ENCODE measurements at regions not wholly inside any gene's neighbourhood (a gene's known extent, or its start where the extent isn't known, plus 50 kb on each side); places are given as distances from the start of the nearest gene placed in this dataset.

DNA sequence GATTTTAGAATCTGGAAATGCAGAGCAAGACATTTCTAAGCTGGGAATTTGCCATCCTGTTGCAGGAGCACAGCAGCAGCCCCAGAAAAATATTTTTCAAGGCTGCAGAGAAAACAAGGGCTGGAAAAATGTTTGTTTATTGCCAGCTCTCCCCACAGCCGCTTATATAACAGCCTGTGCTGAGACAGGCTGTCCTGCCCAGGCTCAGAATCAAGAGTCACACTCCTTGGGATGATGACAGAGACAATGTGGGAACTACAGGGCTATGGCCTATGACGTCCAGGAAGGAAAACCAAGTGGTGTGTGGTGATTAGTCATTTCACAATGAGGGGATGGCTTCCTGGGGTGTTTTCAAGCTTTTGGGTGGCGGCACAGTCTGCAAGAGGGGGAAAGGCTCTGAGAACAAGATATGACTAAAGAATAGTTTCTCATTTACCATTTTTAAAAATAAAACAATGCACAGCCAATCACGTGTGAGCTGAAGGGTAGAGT is 136.3 kb upstream of the SERP2 start:
- H3K4me1 ChIP-seq (ENCODE audit: control insufficient read depth, insufficient read depth, low read length) = peaks cover 17% of the 10 kb centered on the region
- H3K4me3 ChIP-seq (ENCODE audit: low read length) = no peak overlapping the region
- H3K27me3 ChIP-seq (ENCODE audit: control insufficient read depth, insufficient read depth, low read length) = no peaks in the 10 kb centered on the region
- peak overlapping the region; percentile 89 for H3K27ac ChIP-seq (ENCODE audit: low read length)
- DNase-seq = peak; percentile 90
- H3K36me3 ChIP-seq (ENCODE audit: control insufficient read depth, insufficient read depth, low read length) = no peaks in the 10 kb centered on the region
- WGBS (ENCODE audit: insufficient coverage) = no CpG with 5 or more reads among the region's 4 CpGs
- H3K9me3 ChIP-seq (replicated peaks; ENCODE audit: control insufficient read depth, low read depth, low read length) = no peaks in the 10 kb centered on the region

DNA sequence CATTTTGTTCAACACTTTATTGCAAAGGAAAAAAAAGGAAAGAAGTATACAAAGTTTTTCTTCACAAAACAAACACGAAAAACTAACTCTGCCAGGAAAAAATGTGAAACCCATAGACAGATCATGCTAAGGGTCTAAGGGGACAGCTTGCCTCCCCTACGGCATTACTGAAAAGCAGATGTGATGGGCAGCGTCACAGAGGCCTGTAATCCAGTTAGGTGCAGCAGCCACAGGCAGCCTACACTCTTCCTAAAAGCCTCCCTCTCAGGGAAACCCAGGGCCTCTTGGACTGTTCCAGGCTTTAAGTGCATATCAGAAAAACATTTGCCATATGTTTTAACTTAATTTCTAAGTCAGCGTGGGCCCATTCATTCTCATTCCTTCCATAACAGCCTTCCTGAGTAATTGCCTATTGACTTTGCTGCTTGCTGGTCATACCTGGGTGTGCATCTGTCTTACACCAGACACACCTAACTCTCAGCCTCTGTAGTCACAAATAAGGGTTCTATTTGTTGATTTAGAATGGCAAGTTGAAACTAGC is 135.7 kb upstream of the SERP2 start:
- H3K36me3 ChIP-seq (ENCODE audit: control insufficient read depth, insufficient read depth, low read length) = no peaks in the 10 kb centered on the region
- no peaks in the 10 kb centered on the region for H3K27me3 ChIP-seq (ENCODE audit: control insufficient read depth, insufficient read depth, low read length)
- WGBS (ENCODE audit: insufficient coverage) = 20% methylated on average over 4 of the region's 4 CpGs
- H3K4me3 ChIP-seq (ENCODE audit: low read length) = no peak overlapping the region
- peak; percentile 96 for DNase-seq
- no peaks in the 10 kb centered on the region for H3K9me3 ChIP-seq (replicated peaks; ENCODE audit: control insufficient read depth, low read depth, low read length)
- peak overlapping the region; percentile 89 for H3K27ac ChIP-seq (ENCODE audit: low read length)
- peaks cover 16% of the 10 kb centered on the region for H3K4me1 ChIP-seq (ENCODE audit: control insufficient read depth, insufficient read depth, low read length)

DNA sequence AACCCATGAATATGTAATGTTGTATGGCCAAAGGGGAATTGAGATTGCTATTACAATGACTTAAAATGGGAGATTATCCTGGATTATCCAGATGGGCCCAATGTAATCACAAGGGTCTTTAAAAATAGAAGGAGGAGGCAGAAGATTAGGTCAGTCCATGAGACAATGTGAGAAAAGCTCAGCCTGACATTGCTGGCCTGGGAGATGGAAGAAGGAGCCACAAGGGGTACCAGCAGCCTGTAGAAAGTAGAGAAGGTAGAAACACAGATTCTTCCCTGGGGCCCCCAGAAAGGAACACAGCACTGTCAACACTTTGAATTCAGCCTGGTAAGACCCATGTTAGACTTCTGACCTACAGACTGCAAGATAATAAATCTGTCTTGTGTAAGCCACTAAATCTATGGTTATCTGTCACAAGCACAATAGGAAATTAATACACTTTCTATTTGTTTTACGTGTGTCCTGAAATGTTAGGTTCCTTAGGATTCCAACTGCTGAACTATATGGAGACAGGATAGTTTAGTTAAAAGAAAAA is 132.9 kb upstream of the SERP2 start:
- WGBS (ENCODE audit: insufficient coverage) = no CpG with 5 or more reads among the region's 1 CpG
- Histone ChIP-seq H3K4me3 (ENCODE audit: low read length) (no peak overlapping the region), H3K36me3 (ENCODE audit: control insufficient read depth, insufficient read depth, low read length) (no peaks in the 10 kb centered on the region), H3K27me3 (ENCODE audit: control insufficient read depth, insufficient read depth, low read length) (no peaks in the 10 kb centered on the region), H3K9me3 (replicated peaks; ENCODE audit: control insufficient read depth, low read depth, low read length) (no peaks in the 10 kb centered on the region), H3K27ac (ENCODE audit: low read length) (no peak overlapping the region), H3K4me1 (ENCODE audit: control insufficient read depth, insufficient read depth, low read length) (peaks cover 19% of the 10 kb centered on the region)
- DNase-seq = no peak

DNA sequence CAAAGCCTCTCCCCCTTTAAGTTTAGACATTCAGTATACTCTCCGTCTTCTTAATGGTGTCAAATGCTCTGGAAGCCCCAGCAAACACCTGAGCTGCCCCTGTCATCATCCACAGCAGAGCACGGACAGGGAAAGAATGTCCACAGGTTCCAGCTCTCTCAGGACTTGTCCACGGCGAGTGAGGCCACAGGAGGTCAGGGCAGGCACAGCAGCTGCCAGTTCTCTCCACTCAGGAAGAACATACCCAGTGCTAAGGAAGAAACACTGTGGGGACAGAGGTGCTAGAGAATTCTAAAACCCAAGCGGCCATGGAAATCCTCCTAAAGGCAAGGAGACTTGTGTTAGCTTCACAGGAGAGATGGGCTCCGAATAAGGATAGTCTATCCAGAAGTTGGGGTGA is 132.0 kb upstream of the SERP2 start:
- H3K9me3 ChIP-seq (replicated peaks; ENCODE audit: control insufficient read depth, low read depth, low read length) = no peaks in the 10 kb centered on the region
- DNase-seq = no peak
- H3K27me3 ChIP-seq (ENCODE audit: control insufficient read depth, insufficient read depth, low read length) = no peaks in the 10 kb centered on the region
- no peak overlapping the region for H3K27ac ChIP-seq (ENCODE audit: low read length)
- no peaks in the 10 kb centered on the region for H3K36me3 ChIP-seq (ENCODE audit: control insufficient read depth, insufficient read depth, low read length)
- peaks cover 13% of the 10 kb centered on the region for H3K4me1 ChIP-seq (ENCODE audit: control insufficient read depth, insufficient read depth, low read length)
- H3K4me3 ChIP-seq (ENCODE audit: low read length) = no peak overlapping the region
- WGBS (ENCODE audit: insufficient coverage) = 81% methylated on average over 6 of the region's 6 CpGs

DNA sequence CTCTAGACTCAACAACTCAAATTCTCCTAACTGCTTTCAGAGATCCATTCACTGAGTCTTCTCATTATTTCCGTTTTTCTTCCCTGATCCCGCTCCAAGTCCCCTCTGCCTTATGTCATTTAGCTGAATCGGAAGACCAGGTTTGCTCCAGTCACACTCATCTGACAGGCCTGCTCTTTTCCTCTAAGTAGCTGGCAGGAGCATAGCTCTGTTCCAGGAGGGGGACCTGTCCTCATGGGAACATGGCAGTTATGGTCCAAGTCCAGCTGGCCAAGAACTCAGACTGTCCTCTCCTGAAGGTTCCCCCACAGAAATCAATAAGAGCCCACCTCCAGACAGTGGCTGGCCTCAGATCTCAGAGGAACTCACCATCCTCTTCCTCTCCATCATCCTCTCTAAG is 130.9 kb upstream of the SERP2 start:
- H3K4me3 ChIP-seq (ENCODE audit: low read length) = no peak overlapping the region
- H3K36me3 ChIP-seq (ENCODE audit: control insufficient read depth, insufficient read depth, low read length) = no peaks in the 10 kb centered on the region
- H3K4me1 ChIP-seq (ENCODE audit: control insufficient read depth, insufficient read depth, low read length) = peaks cover 5% of the 10 kb centered on the region
- 83% methylated on average over 3 of the region's 3 CpGs for WGBS (ENCODE audit: insufficient coverage)
- no peaks in the 10 kb centered on the region for H3K9me3 ChIP-seq (replicated peaks; ENCODE audit: control insufficient read depth, low read depth, low read length)
- H3K27me3 ChIP-seq (ENCODE audit: control insufficient read depth, insufficient read depth, low read length) = no peaks in the 10 kb centered on the region
- DNase-seq = no peak
- peak overlapping the region; percentile 68 for H3K27ac ChIP-seq (ENCODE audit: low read length)

DNA sequence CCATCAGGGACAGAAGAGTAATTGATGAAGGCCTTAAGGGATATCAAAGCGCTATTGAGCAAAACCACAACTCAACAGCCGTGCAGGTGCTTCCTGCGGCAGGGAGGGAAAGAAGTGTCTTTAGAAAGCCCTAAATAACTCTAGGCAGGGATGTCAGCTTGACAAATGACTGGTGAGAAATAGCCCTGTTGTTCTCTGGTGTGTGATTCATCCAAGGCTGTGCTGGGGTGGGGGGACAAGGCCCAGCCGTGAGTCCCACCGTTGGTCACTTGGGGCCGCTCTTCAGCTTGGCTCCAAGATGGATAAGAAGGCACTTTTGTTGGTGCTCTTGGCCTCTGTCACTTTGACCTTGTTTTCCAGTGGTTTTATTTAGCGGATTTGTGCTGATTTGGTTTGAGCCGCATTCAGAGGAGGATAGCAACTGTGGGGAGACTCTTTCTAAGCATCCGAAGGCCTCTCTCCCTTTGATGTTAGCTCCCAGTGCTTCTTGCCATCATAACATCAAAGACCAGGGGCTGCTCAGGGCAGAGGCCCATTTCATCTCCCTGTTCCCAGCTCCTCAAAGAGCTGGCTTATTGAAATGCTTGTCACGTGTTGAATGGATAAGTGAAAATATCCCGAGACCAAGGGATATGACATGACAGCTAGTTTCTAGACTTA is 130.3 kb upstream of the SERP2 start:
- Histone ChIP-seq H3K9me3 (replicated peaks; ENCODE audit: control insufficient read depth, low read depth, low read length) (no peaks in the 10 kb centered on the region), H3K4me1 (ENCODE audit: control insufficient read depth, insufficient read depth, low read length) (peaks cover 3% of the 10 kb centered on the region), H3K27ac (ENCODE audit: low read length) (peak overlapping the region; percentile 68), H3K4me3 (ENCODE audit: low read length) (no peak overlapping the region), H3K36me3 (ENCODE audit: control insufficient read depth, insufficient read depth, low read length) (no peaks in the 10 kb centered on the region), H3K27me3 (ENCODE audit: control insufficient read depth, insufficient read depth, low read length) (no peaks in the 10 kb centered on the region)
- 56% methylated on average over 5 of the region's 11 CpGs for WGBS (ENCODE audit: insufficient coverage)
- peak; percentile 43 for DNase-seq

DNA sequence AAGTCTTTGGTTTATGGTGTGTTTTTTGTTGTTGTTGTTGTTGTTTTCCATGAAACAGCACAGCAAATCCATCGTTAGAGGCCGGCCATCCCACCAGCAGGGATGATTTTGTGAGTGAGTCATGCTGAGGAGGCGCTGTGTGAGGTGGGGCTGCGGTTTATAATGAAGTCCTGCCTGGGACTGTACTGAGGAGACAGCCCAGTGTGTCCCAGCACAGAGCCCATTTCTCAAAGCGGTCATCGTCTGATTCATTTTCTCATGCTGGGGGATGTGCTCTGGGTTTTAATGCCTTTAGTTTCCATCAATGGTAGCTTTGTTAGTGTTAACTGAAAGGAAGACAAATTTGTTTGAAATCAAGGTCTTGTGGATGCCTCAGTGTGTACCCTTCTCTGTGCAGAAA is 129.3 kb upstream of the SERP2 start:
- 82% methylated on average over 6 of the region's 6 CpGs for WGBS (ENCODE audit: insufficient coverage)
- no peak overlapping the region for H3K4me3 ChIP-seq (ENCODE audit: low read length)
- H3K4me1 ChIP-seq (ENCODE audit: control insufficient read depth, insufficient read depth, low read length) = peaks cover 3% of the 10 kb centered on the region
- no peaks in the 10 kb centered on the region for H3K9me3 ChIP-seq (replicated peaks; ENCODE audit: control insufficient read depth, low read depth, low read length)
- no peaks in the 10 kb centered on the region for H3K27me3 ChIP-seq (ENCODE audit: control insufficient read depth, insufficient read depth, low read length)
- H3K36me3 ChIP-seq (ENCODE audit: control insufficient read depth, insufficient read depth, low read length) = no peaks in the 10 kb centered on the region
- DNase-seq = no peak
- H3K27ac ChIP-seq (ENCODE audit: low read length) = no peak overlapping the region

DNA sequence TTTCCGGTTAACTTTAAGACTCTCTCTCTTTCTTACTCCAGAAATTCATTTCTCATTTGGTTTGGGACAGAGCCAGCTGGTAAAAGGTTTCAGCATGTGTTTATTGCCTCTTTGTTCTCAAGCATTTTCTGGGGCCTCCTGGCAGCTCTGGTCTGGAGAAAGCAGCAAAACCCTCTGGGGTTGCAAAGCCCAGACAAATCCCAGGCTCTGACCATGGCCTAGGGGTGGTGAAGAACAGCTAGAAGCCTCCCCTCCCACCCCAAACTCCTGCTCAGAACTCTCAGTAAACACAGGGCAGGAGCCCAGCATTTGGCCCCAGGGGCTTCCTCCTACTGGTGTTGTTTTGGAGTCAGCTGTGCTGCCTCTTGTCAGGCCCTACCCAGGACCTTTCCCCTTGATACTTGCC is 124.2 kb upstream of the SERP2 start:
- H3K4me3 ChIP-seq (ENCODE audit: low read length) = no peak overlapping the region
- WGBS (ENCODE audit: insufficient coverage) = no CpG with 5 or more reads among the region's 1 CpG
- no peaks in the 10 kb centered on the region for H3K27me3 ChIP-seq (ENCODE audit: control insufficient read depth, insufficient read depth, low read length)
- peaks cover 10% of the 10 kb centered on the region for H3K4me1 ChIP-seq (ENCODE audit: control insufficient read depth, insufficient read depth, low read length)
- no peaks in the 10 kb centered on the region for H3K9me3 ChIP-seq (replicated peaks; ENCODE audit: control insufficient read depth, low read depth, low read length)
- peak; percentile 95 for DNase-seq
- H3K36me3 ChIP-seq (ENCODE audit: control insufficient read depth, insufficient read depth, low read length) = no peaks in the 10 kb centered on the region
- H3K27ac ChIP-seq (ENCODE audit: low read length) = peak overlapping the region; percentile 76

DNA sequence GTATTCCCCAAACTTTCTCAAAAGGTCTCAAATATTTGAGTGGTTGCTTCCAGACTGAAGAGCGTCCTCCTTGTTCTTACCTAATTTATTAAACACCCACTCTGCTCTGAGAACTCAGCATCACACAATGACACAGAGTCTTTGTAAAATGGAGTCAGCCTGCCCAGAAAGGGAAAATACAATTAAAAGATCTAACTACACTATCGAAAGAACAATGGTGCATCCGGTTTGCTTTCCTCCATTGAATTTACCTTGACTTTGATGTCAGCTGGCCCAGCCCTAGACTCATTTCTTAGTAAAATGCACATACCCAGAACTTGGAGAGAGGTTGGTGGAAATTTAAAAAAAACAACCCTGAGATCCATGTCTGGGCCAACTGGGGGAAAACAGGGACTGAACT is 120.7 kb upstream of the SERP2 start:
- Histone ChIP-seq H3K4me1 (ENCODE audit: control insufficient read depth, insufficient read depth, low read length) (peaks cover 16% of the 10 kb centered on the region), H3K4me3 (ENCODE audit: low read length) (no peak overlapping the region), H3K27me3 (ENCODE audit: control insufficient read depth, insufficient read depth, low read length) (no peaks in the 10 kb centered on the region), H3K9me3 (replicated peaks; ENCODE audit: control insufficient read depth, low read depth, low read length) (no peaks in the 10 kb centered on the region), H3K27ac (ENCODE audit: low read length) (peak overlapping the region; percentile 1), H3K36me3 (ENCODE audit: control insufficient read depth, insufficient read depth, low read length) (no peaks in the 10 kb centered on the region)
- 86% methylated on average over 1 of the region's 3 CpGs for WGBS (ENCODE audit: insufficient coverage)
- no peak for DNase-seq

DNA sequence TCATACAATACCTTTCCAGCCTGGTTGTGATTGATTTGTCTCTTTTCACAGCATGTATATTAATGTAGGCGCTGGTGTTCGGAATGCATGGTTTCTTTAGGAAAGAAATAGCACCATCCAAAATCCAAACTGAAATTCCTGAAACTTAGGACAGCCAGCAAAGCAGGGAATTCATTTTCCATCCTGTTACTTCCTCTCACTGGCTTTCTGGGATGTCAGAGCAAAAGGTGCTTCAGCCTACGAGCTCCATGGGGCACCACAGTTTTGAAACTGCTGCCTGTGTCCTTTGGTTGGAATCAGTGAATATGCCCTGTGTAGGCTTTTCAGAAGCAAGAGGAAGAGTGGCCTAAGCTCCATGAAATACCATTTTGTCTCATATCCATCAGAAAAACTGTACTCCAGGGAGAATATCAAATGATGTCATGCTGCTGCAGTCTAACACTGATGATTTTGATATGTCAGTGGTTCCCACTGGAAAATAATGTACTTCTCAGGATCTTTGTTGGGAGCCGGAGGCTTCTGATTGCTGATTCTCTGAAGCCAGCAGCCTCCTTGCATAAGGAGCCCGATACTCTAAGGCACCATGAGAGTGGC is 117.8 kb upstream of the SERP2 start:
- Histone ChIP-seq H3K4me3 (ENCODE audit: low read length) (no peak overlapping the region), H3K27me3 (ENCODE audit: control insufficient read depth, insufficient read depth, low read length) (no peaks in the 10 kb centered on the region), H3K36me3 (ENCODE audit: control insufficient read depth, insufficient read depth, low read length) (no peaks in the 10 kb centered on the region), H3K9me3 (replicated peaks; ENCODE audit: control insufficient read depth, low read depth, low read length) (no peaks in the 10 kb centered on the region), H3K27ac (ENCODE audit: low read length) (peak overlapping the region; percentile 63), H3K4me1 (ENCODE audit: control insufficient read depth, insufficient read depth, low read length) (peaks cover 15% of the 10 kb centered on the region)
- peak; percentile 71 for DNase-seq
- WGBS (ENCODE audit: insufficient coverage) = 62% methylated on average over 2 of the region's 5 CpGs
